ENCODE measurements at regions not wholly inside any gene's neighbourhood (a gene's known extent, or its start where the extent isn't known, plus 50 kb on each side); places are given as distances from the start of the nearest gene placed in this dataset.
"Not testable (repeated sequence)": the region's sequence is repeated elsewhere in the genome, so short reads cannot be mapped to it uniquely, and the experiment has no call there.

DNA sequence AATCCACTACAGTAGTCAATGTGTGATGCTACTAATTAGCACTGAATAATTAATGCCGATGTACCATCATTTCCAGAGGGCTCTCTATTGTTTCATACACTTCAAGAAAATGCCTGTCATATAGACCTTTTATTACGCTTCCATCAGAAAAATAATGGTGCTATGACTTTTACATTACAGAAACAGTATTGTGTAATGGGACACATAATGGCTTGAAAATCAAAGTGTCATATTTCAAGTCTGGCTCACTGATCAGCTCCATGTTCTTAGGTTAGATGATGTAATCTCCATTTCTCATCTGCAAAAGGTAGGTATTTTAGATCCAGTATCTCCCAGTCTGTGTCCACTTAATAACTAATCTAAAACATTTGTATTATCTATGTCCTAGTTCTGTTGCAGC, 990.6 kb upstream of the TYRP1 start:
- intact Hi-C loops (cut with DNase I; ENCODE audit: low total_unique reads) = no loop called here
- WGBS, 2 donors = 89 to 92% methylated on average over 2 of the region's 2 CpGs

DNA sequence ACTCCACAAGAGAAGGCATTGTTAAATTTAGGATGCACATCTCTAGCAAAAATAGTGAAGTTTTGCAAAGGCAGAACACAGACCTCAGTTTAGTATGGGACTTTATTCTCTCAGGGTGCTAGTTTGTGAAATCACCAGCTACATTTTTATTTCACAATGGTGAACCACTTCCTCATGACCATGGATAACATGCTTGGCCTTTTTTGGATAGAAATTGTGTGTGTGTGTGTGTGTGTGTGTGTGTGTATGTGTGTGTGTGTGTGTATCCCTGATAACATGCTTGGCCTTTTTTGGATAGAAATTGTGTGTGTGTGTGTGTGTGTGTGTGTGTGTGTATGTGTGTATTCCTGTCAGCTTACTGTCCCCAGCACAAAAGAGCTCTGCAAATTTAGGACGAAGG, 989.0 kb upstream of the TYRP1 start:
- H3K9me3 ChIP-seq; H3K27ac ChIP-seq; H3K4me1 ChIP-seq; H3K27me3 ChIP-seq; H3K36me3 ChIP-seq (ENCODE audit: low read depth, missing control alignments); DNase-seq; intact Hi-C loops (cut with DNase I; ENCODE audit: low total_unique reads); H3K4me3 ChIP-seq: not testable (repeated sequence)
- 42 to 85% methylated on average over 1 of the region's 1 CpG for WGBS, 2 donors

More for the DNA sequence above, 990.6 kb upstream of the TYRP1 start:
- Histone ChIP-seq H3K27me3 (no peaks in the 10 kb centered on the region), H3K9me3 (no peaks in the 10 kb centered on the region), H3K36me3 (ENCODE audit: low read depth, missing control alignments) (no peaks in the 10 kb centered on the region), H3K4me3 (no peak overlapping the region), H3K4me1 (no peaks in the 10 kb centered on the region), H3K27ac (no peak overlapping the region)
- DNase-seq = no peak
- TF ChIP-seq POLR2A (IDR thresholded peaks at IDR 0.05) = no peak
- no peak for TF ChIP-seq CTCF (IDR thresholded peaks at IDR 0.05)

GRCh38 chr9:11708899-11709298, 984.3 kb upstream of the TYRP1 start:
- intact Hi-C loops (cut with DNase I; ENCODE audit: low total_unique reads) = no loop called here
- TF ChIP-seq POLR2A (IDR thresholded peaks at IDR 0.05) = no peak
- TF ChIP-seq CTCF (IDR thresholded peaks at IDR 0.05) = no peak
- Histone ChIP-seq H3K9me3 (no peaks in the 10 kb centered on the region), H3K27me3 (no peaks in the 10 kb centered on the region), H3K4me1 (no peaks in the 10 kb centered on the region), H3K4me3 (no peak overlapping the region), H3K36me3 (ENCODE audit: low read depth, missing control alignments) (no peaks in the 10 kb centered on the region), H3K27ac (no peak overlapping the region)
- DNase-seq = no peak
- WGBS, 2 donors = 83 to 85% methylated on average over 2 of the region's 2 CpGs

- no peak overlapping the region for H3K4me3 ChIP-seq
- DNase-seq = no peak
- H3K36me3 ChIP-seq (ENCODE audit: low read depth, missing control alignments) = no peaks in the 10 kb centered on the region
- TF ChIP-seq POLR2A (IDR thresholded peaks at IDR 0.05) = no peak
- TF ChIP-seq CTCF (IDR thresholded peaks at IDR 0.05) = no peak
- H3K4me1 ChIP-seq = no peaks in the 10 kb centered on the region
- WGBS, 2 donors = 49 to 65% methylated on average over 1 of the region's 1 CpG
- H3K9me3 ChIP-seq = no peaks in the 10 kb centered on the region
- H3K27ac ChIP-seq = no peak overlapping the region
- intact Hi-C loops (cut with DNase I; ENCODE audit: low total_unique reads) = no loop called here
- H3K27me3 ChIP-seq = no peaks in the 10 kb centered on the region
Measured at GRCh38 chr9:11709567-11709966, 983.6 kb upstream of the TYRP1 start.

DNA sequence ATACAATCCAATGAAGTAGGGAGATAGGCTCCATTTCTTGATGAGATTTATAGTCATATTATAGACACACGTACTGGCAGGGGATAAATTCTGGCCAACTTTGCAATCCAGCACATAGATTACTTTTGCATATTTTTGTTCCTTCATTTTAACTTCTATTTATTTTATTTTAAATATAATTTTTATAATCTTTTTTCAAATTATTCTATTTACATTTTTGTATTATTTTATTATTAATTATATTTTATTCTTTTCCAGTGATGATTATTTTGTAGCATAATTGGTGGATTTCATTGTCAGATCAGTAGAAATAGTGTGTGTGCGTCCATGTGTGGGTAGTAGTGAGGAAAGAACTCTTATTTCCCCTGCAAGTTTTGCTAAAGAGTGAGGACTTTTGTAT, 980.1 kb upstream of the TYRP1 start:
- no peak for DNase-seq
- Histone ChIP-seq H3K27me3 (no peaks in the 10 kb centered on the region), H3K4me1 (no peaks in the 10 kb centered on the region), H3K9me3 (no peaks in the 10 kb centered on the region), H3K27ac (no peak overlapping the region), H3K36me3 (ENCODE audit: low read depth, missing control alignments) (no peaks in the 10 kb centered on the region), H3K4me3 (no peak overlapping the region)
- TF ChIP-seq POLR2A (IDR thresholded peaks at IDR 0.05) (no peak), CTCF (IDR thresholded peaks at IDR 0.05) (no peak)
- 86 to 99% methylated on average over 2 of the region's 2 CpGs for WGBS, 2 donors
- intact Hi-C loops (cut with DNase I; ENCODE audit: low total_unique reads) = no loop called here
